Activated naive CD4-positive, alpha-beta T cell treated with anti-CD3 and anti-CD28 coated beads, Interleukin-2, amount 10 ng/mL, durations not matched to agents 7 days and 5 days (primary cell): ENCODE measurements at regions not wholly inside any gene's neighbourhood (a gene's known extent, or its start where the extent isn't known, plus 50 kb on each side); places are given as distances from the start of the nearest gene placed in this dataset.

Experiments
- CTCF ChIA-PET: fragments of 350-600 bp; sonication (Branson Sonifier 250); formaldehyde crosslinking; loops from one replicate; lab custom pipeline; 2021; ENCODE audit warnings: antibody characterized with exemption; lab: Charles Lee
- DNase-seq: peaks from one replicate; pipeline ENCODE4 v3.0.0-alpha.2; 2020
- H3K27ac Mint-ChIP-seq: one replicate; pipeline ENCODE4 v1.8.0; 2021; ENCODE audit warnings: mild to moderate bottlenecking, moderate library complexity, mixed read lengths
- H3K27me3 Mint-ChIP-seq: one replicate; pipeline ENCODE4 v1.8.0; 2021; ENCODE audit warnings: mild to moderate bottlenecking, mixed read lengths
- H3K36me3 Mint-ChIP-seq: one replicate; pipeline ENCODE4 v1.8.0; 2021; ENCODE audit warnings: mixed read lengths
- H3K4me1 Mint-ChIP-seq: one replicate; pipeline ENCODE4 v1.8.0; 2021; ENCODE audit warnings: mixed read lengths
- H3K4me3 Mint-ChIP-seq: one replicate; pipeline ENCODE4 v1.8.0; 2021; ENCODE audit warnings: mild to moderate bottlenecking, moderate library complexity, mixed read lengths
- H3K9me3 Mint-ChIP-seq: one replicate; pipeline ENCODE4 v1.8.0; 2021; ENCODE audit warnings: mixed read lengths

- no peaks in the 10 kb centered on the region for H3K4me1 Mint-ChIP-seq
- H3K9me3 Mint-ChIP-seq = no peaks in the 10 kb centered on the region
- H3K27ac Mint-ChIP-seq = no peak overlapping the region
- H3K4me3 Mint-ChIP-seq = no peak overlapping the region
- H3K36me3 Mint-ChIP-seq = no peaks in the 10 kb centered on the region
- no peak for DNase-seq
- CTCF ChIA-PET = no interaction called here
- H3K27me3 Mint-ChIP-seq = peaks cover 4% of the 10 kb centered on the region
Measured at GRCh38 chr3:31014317-31015040, 120.0 kb upstream of the GADL1 start.

- Mint-ChIP-seq H3K4me3 (no peak overlapping the region), H3K27ac (no peak overlapping the region), H3K36me3 (no peaks in the 10 kb centered on the region), H3K9me3 (no peaks in the 10 kb centered on the region), H3K27me3 (peaks cover 4% of the 10 kb centered on the region), H3K4me1 (no peaks in the 10 kb centered on the region)
- DNase-seq = no peak
- CTCF ChIA-PET = no interaction called here
Measured at GRCh38 chr3:31016196-31016595, 121.7 kb upstream of the GADL1 start.

- no peak overlapping the region for H3K4me3 Mint-ChIP-seq
- H3K4me1 Mint-ChIP-seq = no peaks in the 10 kb centered on the region
- CTCF ChIA-PET = no interaction called here
- H3K27ac Mint-ChIP-seq = no peak overlapping the region
- no peaks in the 10 kb centered on the region for H3K36me3 Mint-ChIP-seq
- H3K9me3 Mint-ChIP-seq = no peaks in the 10 kb centered on the region
- no peak for DNase-seq
- H3K27me3 Mint-ChIP-seq = no peaks in the 10 kb centered on the region
Measured at GRCh38 chr3:31022716-31023115, 128.3 kb upstream of the GADL1 start.

GRCh38 chr3:31025541-31025940 lies 131.1 kb upstream of the GADL1 start:
- Mint-ChIP-seq H3K27ac (no peak overlapping the region), H3K36me3 (no peaks in the 10 kb centered on the region), H3K27me3 (no peaks in the 10 kb centered on the region), H3K9me3 (no peaks in the 10 kb centered on the region), H3K4me1 (no peaks in the 10 kb centered on the region), H3K4me3 (no peak overlapping the region)
- DNase-seq = no peak
- CTCF ChIA-PET = no interaction called here

- H3K27ac Mint-ChIP-seq = no peak overlapping the region
- no peaks in the 10 kb centered on the region for H3K4me1 Mint-ChIP-seq
- CTCF ChIA-PET = no interaction called here
- H3K36me3 Mint-ChIP-seq = no peaks in the 10 kb centered on the region
- no peaks in the 10 kb centered on the region for H3K27me3 Mint-ChIP-seq
- H3K4me3 Mint-ChIP-seq = no peak overlapping the region
- DNase-seq = no peak
- H3K9me3 Mint-ChIP-seq = no peaks in the 10 kb centered on the region
Measured at GRCh38 chr3:31027191-31027761, 132.8 kb upstream of the GADL1 start.

GRCh38 chr3:31027914-31028313 lies 133.5 kb upstream of the GADL1 start:
- CTCF ChIA-PET = no interaction called here
- Mint-ChIP-seq H3K9me3 (no peaks in the 10 kb centered on the region), H3K27me3 (no peaks in the 10 kb centered on the region), H3K4me1 (no peaks in the 10 kb centered on the region), H3K4me3 (no peak overlapping the region), H3K36me3 (no peaks in the 10 kb centered on the region), H3K27ac (no peak overlapping the region)
- no peak for DNase-seq

GRCh38 chr3:31028766-31029165 lies 134.3 kb upstream of the GADL1 start:
- Mint-ChIP-seq H3K27ac (no peak overlapping the region), H3K27me3 (no peaks in the 10 kb centered on the region), H3K36me3 (no peaks in the 10 kb centered on the region), H3K9me3 (no peaks in the 10 kb centered on the region), H3K4me1 (no peaks in the 10 kb centered on the region), H3K4me3 (no peak overlapping the region)
- no peak for DNase-seq
- CTCF ChIA-PET = no interaction called here

GRCh38 chr3:31029706-31030105 lies 135.2 kb upstream of the GADL1 start:
- no peaks in the 10 kb centered on the region for H3K27me3 Mint-ChIP-seq
- H3K4me1 Mint-ChIP-seq = no peaks in the 10 kb centered on the region
- no peaks in the 10 kb centered on the region for H3K36me3 Mint-ChIP-seq
- no peaks in the 10 kb centered on the region for H3K9me3 Mint-ChIP-seq
- no peak overlapping the region for H3K4me3 Mint-ChIP-seq
- DNase-seq = no peak
- no peak overlapping the region for H3K27ac Mint-ChIP-seq
- CTCF ChIA-PET = interaction anchor here (0.7 kb wide), 1 partner anchor 114 kb away, joined by 3 read pairs; no protein-coding TSS in a partner anchor

GRCh38 chr3:31035681-31036080 lies 141.2 kb upstream of the GADL1 start:
- H3K27ac Mint-ChIP-seq = no peak overlapping the region
- H3K4me3 Mint-ChIP-seq = no peak overlapping the region
- no peaks in the 10 kb centered on the region for H3K9me3 Mint-ChIP-seq
- H3K4me1 Mint-ChIP-seq = no peaks in the 10 kb centered on the region
- CTCF ChIA-PET = no interaction called here
- H3K27me3 Mint-ChIP-seq = no peaks in the 10 kb centered on the region
- no peak for DNase-seq
- no peaks in the 10 kb centered on the region for H3K36me3 Mint-ChIP-seq

GRCh38 chr3:31038086-31038739 lies 143.8 kb upstream of the GADL1 start:
- Mint-ChIP-seq H3K4me1 (no peaks in the 10 kb centered on the region), H3K27me3 (no peaks in the 10 kb centered on the region), H3K9me3 (peaks cover 10% of the 10 kb centered on the region), H3K4me3 (no peak overlapping the region), H3K36me3 (no peaks in the 10 kb centered on the region), H3K27ac (no peak overlapping the region)
- no peak for DNase-seq
- CTCF ChIA-PET = no interaction called here

GRCh38 chr3:31039145-31039544 lies 144.7 kb upstream of the GADL1 start:
- no peak for DNase-seq
- Mint-ChIP-seq H3K9me3 (peaks cover 10% of the 10 kb centered on the region), H3K27me3 (no peaks in the 10 kb centered on the region), H3K36me3 (no peaks in the 10 kb centered on the region), H3K27ac (no peak overlapping the region), H3K4me1 (no peaks in the 10 kb centered on the region), H3K4me3 (no peak overlapping the region)
- CTCF ChIA-PET = no interaction called here

GRCh38 chr3:31041161-31041978 lies 146.9 kb upstream of the GADL1 start:
- Mint-ChIP-seq H3K4me1 (no peaks in the 10 kb centered on the region), H3K27ac (no peak overlapping the region), H3K9me3 (peaks cover 10% of the 10 kb centered on the region), H3K36me3 (no peaks in the 10 kb centered on the region), H3K4me3 (no peak overlapping the region), H3K27me3 (no peaks in the 10 kb centered on the region)
- no peak for DNase-seq
- CTCF ChIA-PET = no interaction called here

GRCh38 chr3:31043184-31043819 lies 148.8 kb upstream of the GADL1 start:
- no peak for DNase-seq
- Mint-ChIP-seq H3K27ac (no peak overlapping the region), H3K9me3 (peaks cover 10% of the 10 kb centered on the region), H3K27me3 (no peaks in the 10 kb centered on the region), H3K4me1 (no peaks in the 10 kb centered on the region), H3K4me3 (no peak overlapping the region), H3K36me3 (no peaks in the 10 kb centered on the region)
- CTCF ChIA-PET = no interaction called here

GRCh38 chr3:31047673-31048072 lies 153.2 kb upstream of the GADL1 start:
- Mint-ChIP-seq H3K27ac (no peak overlapping the region), H3K4me3 (no peak overlapping the region), H3K4me1 (no peaks in the 10 kb centered on the region), H3K9me3 (peaks cover 13% of the 10 kb centered on the region), H3K36me3 (no peaks in the 10 kb centered on the region), H3K27me3 (no peaks in the 10 kb centered on the region)
- CTCF ChIA-PET = no interaction called here
- no peak for DNase-seq
